Liver (tissue), 8 donors: ENCODE measurements at regions not wholly inside any gene's neighbourhood (a gene's known extent, or its start where the extent isn't known, plus 50 kb on each side); places are given as distances from the start of the nearest gene placed in this dataset.

Experiments
- DNase-seq: peaks from one replicate; pipeline ENCODE4 v3.0.0-alpha.2; 2017; ENCODE audit warnings: low spot score
- H3K27ac ChIP-seq, 2 donors: one replicate each; pipeline ENCODE4 v1.7.0; 2013; ENCODE audit warnings: inconsistent platforms in 2 of 2, low read length in 2 of 2, control low read depth in 1 of 2, low read depth in 1 of 2, mild to moderate bottlenecking in 1 of 2
- H3K27me3 ChIP-seq, 4 donors: one replicate each; pipeline versions ENCODE4 v1.6.1 to v1.7.0; 2013; ENCODE audit warnings: low read length in 3 of 4, inconsistent platforms in 1 of 4, mild to moderate bottlenecking in 1 of 4, moderate library complexity in 1 of 4; ENCODE audit not compliant: control insufficient read depth in 4 of 4, insufficient read depth in 4 of 4
- H3K36me3 ChIP-seq, 4 donors: one replicate each; pipeline versions ENCODE4 v1.6.1 to v1.7.0; 2013; ENCODE audit warnings: low read length in 3 of 4, mild to moderate bottlenecking in 3 of 4, low read depth in 1 of 4, moderate library complexity in 1 of 4; ENCODE audit not compliant: control insufficient read depth in 4 of 4, insufficient read depth in 3 of 4
- H3K4me1 ChIP-seq, 4 donors: one replicate each; pipeline versions ENCODE4 v1.6.1 to v1.7.0; 2013; ENCODE audit warnings: low read length in 3 of 4, mild to moderate bottlenecking in 3 of 4, moderate library complexity in 1 of 4; ENCODE audit not compliant: control insufficient read depth in 4 of 4, insufficient read depth in 4 of 4
- H3K4me3 ChIP-seq, 3 donors: one replicate each; pipeline versions ENCODE4 v1.6.1 to v1.7.0; 2013; ENCODE audit warnings: low read length in 3 of 3, control low read depth in 1 of 3, low read depth in 1 of 3, mild to moderate bottlenecking in 1 of 3
- H3K9ac ChIP-seq, 2 donors: one replicate each; pipeline ENCODE4 v1.7.0; 2013; ENCODE audit warnings: low read length in 2 of 2, mild to moderate bottlenecking in 2 of 2, moderate library complexity in 2 of 2, control low read depth in 1 of 2, low read depth in 1 of 2
- H3K9me3 ChIP-seq, 4 donors: one replicate each; pipeline versions ENCODE4 v1.6.1 to v1.7.0; 2013; ENCODE audit warnings: low read length in 3 of 4; ENCODE audit not compliant: control insufficient read depth in 4 of 4
- ATF3 ChIP-seq: IDR thresholded peaks from 2 replicates; pipeline ENCODE4 v1.6.1; 2016; ENCODE audit warnings: antibody characterized with exemption
- CTCF ChIP-seq: fragments of 150-350 bp; IDR thresholded peaks from 2 replicates; pipeline ENCODE4 v1.5.1; 2017; ENCODE audit warnings: improper control_type of control experiment, low read depth, low read length; ENCODE audit not compliant: missing input control
- EGR1 ChIP-seq, 2 donors: IDR thresholded peaks; 2 replicates each; pipeline ENCODE4 v1.6.1; 2016 to 2018; ENCODE audit warnings: antibody characterized with exemption in 2 of 2, low read depth in 2 of 2
- FOXA1 ChIP-seq: IDR thresholded peaks from 2 replicates; pipeline ENCODE4 v1.6.1; 2016; ENCODE audit warnings: antibody characterized with exemption
- FOXA2 ChIP-seq: IDR thresholded peaks from 2 replicates; pipeline ENCODE4 v1.6.1; 2016; ENCODE audit warnings: antibody characterized with exemption
- GABPA ChIP-seq, 2 donors: IDR thresholded peaks in 1 of 2; conservative IDR thresholded peaks in 1 of 2; 2 replicates each; pipeline ENCODE4 v1.6.1; 2016; ENCODE audit warnings: antibody characterized with exemption in 2 of 2, mild to moderate bottlenecking in 1 of 2, moderate library complexity in 1 of 2
- HNF4A ChIP-seq, 2 donors: conservative IDR thresholded peaks; 2 replicates each; pipeline ENCODE4 v1.6.1; 2016; ENCODE audit warnings: antibody characterized with exemption in 2 of 2, mild to moderate bottlenecking in 2 of 2
- HNF4G ChIP-seq: IDR thresholded peaks from 2 replicates; pipeline ENCODE4 v1.6.1; 2016; ENCODE audit warnings: antibody characterized with exemption
- JUND ChIP-seq, 2 donors: IDR thresholded peaks; 2 replicates each; pipeline ENCODE4 v1.6.1; 2016; ENCODE audit warnings: antibody characterized with exemption in 2 of 2
- MAX ChIP-seq: IDR thresholded peaks from 2 replicates; pipeline ENCODE4 v1.6.1; 2016; ENCODE audit warnings: antibody characterized with exemption
- NR2F2 ChIP-seq: IDR thresholded peaks from 2 replicates; pipeline ENCODE4 v1.6.1; 2016; ENCODE audit warnings: antibody characterized with exemption
- RAD21 ChIP-seq, 2 donors: IDR thresholded peaks; 2 replicates each; pipeline ENCODE4 v1.6.1; 2016; ENCODE audit warnings: antibody characterized with exemption in 2 of 2, mild to moderate bottlenecking in 2 of 2
- REST ChIP-seq: IDR thresholded peaks from 2 replicates; pipeline ENCODE4 v1.6.1; 2016; ENCODE audit warnings: antibody characterized with exemption, mild to moderate bottlenecking
- RXRA ChIP-seq, 2 donors: IDR thresholded peaks; 2 replicates each; pipeline ENCODE4 v1.6.1; 2017 to 2018; ENCODE audit warnings: antibody characterized with exemption in 2 of 2, mild to moderate bottlenecking in 1 of 2
- SP1 ChIP-seq: IDR thresholded peaks from 2 replicates; pipeline ENCODE4 v1.6.1; 2018; ENCODE audit warnings: antibody characterized with exemption, mild to moderate bottlenecking
- TAF1 ChIP-seq: conservative IDR thresholded peaks from 2 replicates; pipeline ENCODE4 v1.6.1; 2016; ENCODE audit warnings: antibody characterized with exemption, mild to moderate bottlenecking
- YY1 ChIP-seq: IDR thresholded peaks from 2 replicates; pipeline ENCODE4 v1.6.1; 2016; ENCODE audit warnings: antibody characterized with exemption, mild to moderate bottlenecking
- ZBTB33 ChIP-seq: IDR thresholded peaks from 2 replicates; pipeline ENCODE4 v1.6.1; 2016; ENCODE audit warnings: antibody characterized with exemption
- WGBS: extraction: QIAGEN DNeasy Blood & Tissue Kit; methylation state at CpG from one replicate; pipeline ENCODE4 v1.1.7; 2013; 5-methylcytosine and 5-hydroxymethylcytosine counted together
- donor health status: healthy.
- donor health status: healthy.
- donor health status: healthy.
- donor health status: healthy.
- donor health status: healthy.

GRCh38 chr4:189128341-189128740 is 812.3 kb upstream of the FRG1 start (continued):
- TF ChIP-seq ZBTB33 (no peak), HNF4G (no peak), YY1 (no peak), EGR1 (IDR thresholded peaks at IDR 0.05; ENCODE audit: low read depth in 2 of 2) (no peak), CTCF (no peak)

GRCh38 chr4:189129044-189129694 is 811.5 kb upstream of the FRG1 start:
- Histone ChIP-seq H3K9ac (no peak overlapping the region), H3K9me3 (no peaks in the 10 kb centered on the region), H3K36me3 (no peaks in the 10 kb centered on the region), H3K27ac (no peak overlapping the region), H3K27me3 (no peaks in the 10 kb centered on the region), H3K4me3 (no peak overlapping the region), H3K4me1 (no peaks in the 10 kb centered on the region)
- 59% methylated on average over 10 of the region's 10 CpGs for WGBS
- DNase-seq: no peak
- no peak for TF ChIP-seq ATF3
- TF ChIP-seq REST: no peak
- TF ChIP-seq FOXA2: no peak
- no peak for TF ChIP-seq EGR1 (IDR thresholded peaks at IDR 0.05; ENCODE audit: low read depth in 2 of 2)
- no peak for TF ChIP-seq RAD21 (IDR thresholded peaks at IDR 0.05)
- TF ChIP-seq HNF4A (conservative IDR thresholded peaks at IDR 0.05): no peak
- TF ChIP-seq FOXA1: no peak
- TF ChIP-seq NR2F2: no peak
- TF ChIP-seq JUND (IDR thresholded peaks at IDR 0.05): no peak
- no peak for TF ChIP-seq GABPA (IDR thresholded peaks at IDR 0.05 in 1 of 2, conservative IDR thresholded peaks at IDR 0.05 in 1 of 2)
- no peak for TF ChIP-seq YY1
- TF ChIP-seq CTCF: no peak
- TF ChIP-seq TAF1: no peak
- TF ChIP-seq SP1: no peak
- no peak for TF ChIP-seq HNF4G
- no peak for TF ChIP-seq ZBTB33
- TF ChIP-seq MAX: no peak
- no peak for TF ChIP-seq RXRA (IDR thresholded peaks at IDR 0.05)
